Fibroblast of pulmonary artery (primary cell): ENCODE measurements at regions not wholly inside any gene's neighbourhood (a gene's known extent, or its start where the extent isn't known, plus 50 kb on each side); places are given as distances from the start of the nearest gene placed in this dataset.

Source experiments
- DNase-seq: peaks from one replicate; pipeline ENCODE4 v3.0.0-alpha.2; 2010; ENCODE audit warnings: low read depth
- H3K4me3 ChIP-seq: replicated peaks from 2 replicates; pipeline ENCODE4 v1.5.1; 2011; ENCODE audit warnings: low read depth, mild to moderate bottlenecking, control low read depth, low read length, moderate library complexity
- CTCF ChIP-seq: IDR thresholded peaks from 2 replicates; pipeline ENCODE4 v1.5.1; 2011; ENCODE audit warnings: mild to moderate bottlenecking, control low read depth, low read length, inconsistent platforms; ENCODE audit errors: missing control alignments

DNA sequence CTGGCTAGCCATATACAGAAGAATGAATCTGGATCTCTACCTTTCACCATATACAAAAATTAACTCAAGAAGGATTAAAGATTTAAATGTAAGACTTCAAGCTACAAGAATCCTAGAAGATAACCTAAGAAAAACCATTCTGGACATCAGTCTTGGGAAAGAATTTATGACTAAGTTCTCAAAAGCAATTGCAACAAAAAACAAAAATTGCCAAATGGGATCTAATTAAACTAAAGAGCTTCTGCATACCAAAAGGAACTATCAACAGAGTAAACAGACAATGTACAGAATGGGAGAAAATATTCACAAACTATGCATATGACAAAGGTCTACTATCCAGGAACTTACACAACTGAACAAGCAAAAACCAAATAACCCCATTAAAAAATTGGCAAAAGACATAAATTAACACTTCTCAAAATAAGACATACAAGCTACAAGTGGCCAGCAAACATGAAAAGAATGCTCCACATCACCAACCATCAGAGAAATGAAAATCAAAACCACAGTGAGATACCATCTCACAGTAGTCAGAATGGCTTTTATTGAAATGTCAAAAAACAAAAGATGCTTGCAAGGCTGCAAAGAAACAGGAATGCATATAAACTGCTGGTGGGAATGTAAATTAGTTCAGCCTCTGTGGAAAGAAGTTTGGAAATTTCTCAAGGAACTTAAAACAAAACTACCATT is 66.8 kb upstream of the RSPO3 start:
- no peak for TF ChIP-seq CTCF
- no peak overlapping the region for H3K4me3 ChIP-seq
- DNase-seq: peak; percentile 49

- no peak overlapping the region for H3K4me3 ChIP-seq
- no peak for TF ChIP-seq CTCF
- DNase-seq: peak; percentile 28
Measured at GRCh38 chr6:127053032-127053874, 65.2 kb upstream of the RSPO3 start.

DNA sequence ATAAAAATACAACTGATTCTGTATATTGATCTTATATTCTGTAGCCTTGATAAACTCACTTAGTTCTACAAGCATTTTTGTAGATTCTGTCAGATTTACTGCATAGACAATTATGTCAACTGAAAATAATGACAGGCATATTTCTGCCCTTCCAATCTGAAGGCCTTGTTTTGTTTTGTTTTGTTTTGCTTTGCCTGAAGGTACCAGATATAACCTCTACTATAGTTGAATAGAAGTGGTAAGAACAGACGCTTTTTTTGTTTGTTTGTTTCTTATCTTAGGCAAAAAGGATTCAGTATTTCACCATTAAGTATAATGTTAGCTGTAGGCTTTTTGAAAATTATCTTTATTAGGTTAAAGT is 64.6 kb upstream of the RSPO3 start:
- H3K4me3 ChIP-seq: no peak overlapping the region
- peak; percentile 1 for DNase-seq
- TF ChIP-seq CTCF: no peak

GRCh38 chr6:127058027-127058426 is 60.4 kb upstream of the RSPO3 start:
- H3K4me3 ChIP-seq: no peak overlapping the region
- peak; percentile 45 for DNase-seq
- TF ChIP-seq CTCF: no peak

DNA sequence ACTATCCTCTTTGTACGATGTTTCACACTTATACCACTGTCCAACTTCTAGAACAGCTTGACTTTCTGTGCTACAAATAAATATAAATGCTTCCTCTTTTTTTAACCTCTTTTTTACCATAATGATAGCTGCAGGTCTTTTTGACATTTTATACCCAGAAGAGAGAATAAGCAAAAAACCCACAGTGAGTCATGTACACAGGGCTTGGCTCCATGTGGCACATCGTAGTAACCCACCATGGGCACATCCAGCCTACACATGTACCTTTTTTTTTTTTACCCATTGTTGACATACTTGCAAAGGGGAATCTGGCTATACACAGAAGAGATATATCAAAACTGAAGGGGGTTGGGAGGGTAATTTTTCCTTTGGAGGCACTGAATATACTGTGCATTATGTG is 59.5 kb upstream of the RSPO3 start:
- no peak for TF ChIP-seq CTCF

More for the DNA sequence above, 59.5 kb upstream of the RSPO3 start:
- no peak overlapping the region for H3K4me3 ChIP-seq
- DNase-seq: no peak
